RCC 7860 (cell line): ENCODE measurements at regions not wholly inside any gene's neighbourhood (a gene's known extent, or its start where the extent isn't known, plus 50 kb on each side); places are given as distances from the start of the nearest gene placed in this dataset.

ENCODE experiments used
- DNase-seq: peaks from one replicate; pipeline ENCODE4 v3.0.0-alpha.2; 2015; ENCODE audit warnings: low spot score
- FAIRE-seq: peaks from 2 replicates; lab custom pipeline; 2012; peaks lifted over from hg19 to GRCh38; lab: Jason Lieb, UNC

DNA sequence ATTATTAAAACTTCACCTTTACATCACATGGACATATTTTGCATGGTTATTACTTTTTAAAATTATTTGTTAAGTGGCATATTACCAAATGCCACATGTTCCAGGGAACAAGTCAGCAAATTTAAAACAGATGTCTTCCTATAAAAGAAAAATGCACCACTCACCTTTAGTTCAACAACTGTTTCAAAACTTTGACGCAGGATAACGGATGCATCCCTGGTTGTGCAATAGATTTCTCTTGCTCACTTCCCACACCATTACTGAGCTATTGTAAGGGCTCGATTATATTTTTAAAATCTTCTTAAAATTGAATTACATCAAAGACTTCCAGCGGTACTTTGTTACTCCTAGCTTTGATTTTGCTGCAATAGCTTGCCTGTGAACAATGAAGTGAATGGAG lies 93.0 kb upstream of the ARHGAP24 start:
- FAIRE-seq = no peak
- no peak for DNase-seq

- no peak for FAIRE-seq
- DNase-seq = no peak
Observed at GRCh38 chr4:85391071-85391470, 83.9 kb upstream of the ARHGAP24 start.

DNA sequence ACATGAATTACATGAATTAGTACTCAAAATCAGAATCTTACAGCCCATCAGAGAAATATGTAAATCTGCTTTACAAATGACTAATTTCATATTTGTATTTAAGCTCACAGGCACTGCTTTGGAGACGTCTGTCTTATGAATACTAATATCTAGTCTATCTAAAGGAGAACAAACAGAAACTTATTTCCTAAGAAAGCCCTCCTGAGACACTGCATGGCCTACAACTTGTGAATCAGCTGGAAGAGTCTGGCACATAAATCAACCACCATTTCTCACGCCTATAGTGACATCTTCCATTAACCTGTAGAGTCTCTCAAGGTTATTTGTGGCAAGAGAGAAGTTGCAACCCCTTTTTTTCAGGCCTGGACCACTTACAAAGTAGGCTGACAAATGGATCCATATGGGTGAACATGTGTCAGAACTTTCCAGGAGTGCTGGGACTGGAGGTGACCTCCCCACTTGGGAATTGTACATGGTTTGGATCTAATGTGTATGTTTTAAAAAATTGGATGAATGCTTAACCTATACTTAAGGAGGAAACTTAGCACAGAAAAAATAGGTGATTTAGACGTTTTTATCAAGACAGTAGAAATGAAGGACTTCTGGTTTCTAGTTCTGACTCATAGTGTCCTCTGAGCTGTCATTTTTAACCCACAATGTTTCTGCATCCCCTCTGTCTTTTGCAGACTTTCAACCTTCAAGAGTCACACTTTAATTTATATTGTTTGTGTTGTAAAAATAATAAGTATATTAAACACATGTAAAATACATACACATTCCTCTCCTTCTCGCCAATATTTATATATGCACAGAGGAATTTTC lies 83.2 kb upstream of the ARHGAP24 start:
- no peak for DNase-seq
- no peak for FAIRE-seq

DNA sequence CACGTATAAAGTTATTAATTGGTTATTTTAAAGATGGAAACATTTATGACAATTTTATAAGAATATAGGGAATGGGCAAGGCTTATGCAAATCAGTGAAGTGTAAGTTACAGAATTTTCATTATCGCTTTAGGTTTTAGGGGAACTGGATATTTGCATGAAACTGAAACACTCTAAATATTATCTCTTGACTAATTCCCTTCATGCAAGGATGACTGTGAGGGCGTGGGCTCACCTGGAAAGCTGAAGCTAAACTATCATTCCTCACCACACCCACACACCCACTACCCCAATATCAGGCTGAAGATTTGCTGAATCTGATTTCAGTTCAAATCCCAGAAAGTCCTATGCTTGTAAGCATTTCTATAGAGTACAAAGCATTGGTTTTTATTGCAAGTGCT lies 81.7 kb upstream of the ARHGAP24 start:
- FAIRE-seq (no peak), DNase-seq (no peak)

DNA sequence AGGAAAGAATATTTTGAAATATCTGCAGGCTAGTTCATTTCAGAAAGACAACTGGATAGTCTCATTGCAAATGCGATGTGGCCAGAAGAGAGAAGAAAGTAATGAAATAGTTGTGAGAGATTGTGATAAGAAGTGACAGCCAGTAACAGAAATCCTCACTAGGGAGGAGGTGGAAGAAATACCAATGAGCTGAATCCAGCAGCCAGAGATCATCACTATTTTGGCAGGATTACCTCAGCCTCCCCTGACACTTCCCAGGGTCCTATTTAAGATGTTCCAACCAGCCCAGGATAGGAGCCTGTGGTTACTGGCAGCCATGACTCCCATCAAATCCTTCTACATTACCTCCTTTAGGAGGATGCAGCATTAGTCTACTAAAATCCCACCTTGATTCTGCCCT lies 76.7 kb upstream of the ARHGAP24 start:
- no peak for DNase-seq
- no peak for FAIRE-seq

DNA sequence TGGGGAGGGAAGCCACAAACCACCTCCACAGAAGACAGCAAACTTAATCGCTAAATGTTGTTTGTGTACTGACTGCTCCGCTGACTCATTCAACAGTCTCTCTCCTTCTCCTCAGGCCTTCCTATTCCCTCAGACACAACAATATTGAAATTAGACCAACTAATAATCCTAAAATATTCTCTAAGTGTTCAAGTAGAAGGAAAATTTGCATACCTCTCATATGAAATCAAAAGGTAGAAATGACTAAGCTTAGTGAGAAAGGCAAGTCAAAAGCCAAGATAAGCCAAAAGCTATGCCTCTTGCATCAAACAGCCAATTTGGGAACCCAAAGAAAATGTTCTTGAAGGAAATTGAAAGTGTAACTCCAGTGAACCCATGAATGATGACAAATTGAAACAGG lies 75.7 kb upstream of the ARHGAP24 start:
- FAIRE-seq = no peak
- DNase-seq = no peak

DNA sequence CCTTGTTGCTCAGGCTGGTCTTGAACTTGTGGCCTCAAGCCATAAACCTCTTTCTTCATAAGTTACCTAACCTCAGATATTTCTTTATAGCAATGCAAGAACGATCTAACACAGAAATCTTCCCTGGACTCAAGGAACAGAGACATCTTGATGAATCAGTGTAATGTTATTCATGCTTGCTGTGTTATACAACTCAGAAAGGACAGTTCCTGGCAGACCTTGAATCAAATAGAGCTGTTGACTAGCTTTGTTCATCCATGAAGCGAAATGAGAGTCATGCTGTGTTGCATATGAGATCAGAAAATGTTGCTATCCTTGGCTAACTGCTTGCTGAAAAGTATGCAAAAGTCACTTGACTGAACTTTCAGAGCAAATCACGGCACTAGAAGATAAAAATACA lies 72.6 kb upstream of the ARHGAP24 start:
- FAIRE-seq (no peak), DNase-seq (no peak)

DNA sequence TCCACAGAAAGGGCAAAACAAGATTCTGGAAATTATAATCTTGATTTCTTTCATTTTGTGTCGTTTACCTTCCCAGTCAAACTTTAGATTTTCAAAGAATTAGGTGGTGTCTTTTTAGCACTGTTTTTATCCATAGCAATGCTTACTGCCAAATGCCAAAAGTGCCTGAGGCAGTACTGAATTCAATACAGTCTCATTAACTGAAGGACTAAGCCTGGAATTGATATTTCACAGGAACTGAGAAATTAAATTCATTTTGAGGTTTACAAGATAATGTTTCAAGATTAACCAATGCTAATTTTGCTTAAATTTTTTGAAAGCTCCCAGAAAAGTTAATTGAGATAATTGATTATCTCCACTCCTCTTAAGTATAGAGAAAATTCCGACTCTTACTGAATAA lies 68.8 kb upstream of the ARHGAP24 start:
- DNase-seq = no peak
- no peak for FAIRE-seq

GRCh38 chr4:85407546-85407945 lies 67.4 kb upstream of the ARHGAP24 start:
- no peak for FAIRE-seq
- DNase-seq = no peak

GRCh38 chr4:85408301-85408700 lies 66.6 kb upstream of the ARHGAP24 start:
- no peak for FAIRE-seq
- DNase-seq = no peak

DNA sequence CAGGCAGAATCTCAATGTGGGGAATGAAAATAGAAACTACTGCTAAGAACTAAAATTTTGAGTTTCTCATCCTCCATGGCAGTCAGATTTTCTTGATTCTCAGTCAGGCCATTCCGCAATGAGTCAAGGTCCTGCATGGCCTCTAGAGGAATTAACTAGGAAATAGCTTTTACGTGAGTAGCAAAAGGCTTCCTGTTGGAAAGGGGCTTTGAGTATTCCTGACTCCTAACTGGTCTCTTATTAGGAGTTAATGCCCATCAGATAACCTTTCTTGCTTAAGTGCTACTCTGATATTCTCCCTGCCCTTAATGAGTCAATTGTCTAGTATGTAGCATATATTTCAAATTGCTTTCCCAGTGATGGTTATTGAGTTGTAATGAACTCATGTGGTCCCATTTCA lies 65.7 kb upstream of the ARHGAP24 start:
- DNase-seq = no peak

DNA sequence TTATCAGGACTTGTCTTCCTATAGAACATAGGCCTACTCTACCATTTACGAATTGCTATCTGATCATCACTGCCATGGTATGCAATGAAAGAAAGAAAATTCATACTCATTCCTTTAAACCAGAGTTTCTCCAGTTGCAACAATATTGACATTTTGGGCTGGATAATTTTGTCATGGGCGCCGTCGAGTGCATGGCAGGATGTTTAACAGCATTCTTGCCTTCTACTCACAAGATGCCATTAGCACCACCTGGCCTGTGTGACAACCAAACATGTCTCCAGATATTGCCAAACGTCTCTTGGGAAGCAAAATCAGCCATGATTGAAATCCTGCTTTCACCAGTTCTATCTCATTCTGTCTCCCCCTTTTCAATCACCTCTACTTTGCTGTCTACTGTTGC lies 63.6 kb upstream of the ARHGAP24 start:
- no peak for FAIRE-seq

More for the DNA sequence above, 65.7 kb upstream of the ARHGAP24 start:
- no peak for FAIRE-seq

DNA sequence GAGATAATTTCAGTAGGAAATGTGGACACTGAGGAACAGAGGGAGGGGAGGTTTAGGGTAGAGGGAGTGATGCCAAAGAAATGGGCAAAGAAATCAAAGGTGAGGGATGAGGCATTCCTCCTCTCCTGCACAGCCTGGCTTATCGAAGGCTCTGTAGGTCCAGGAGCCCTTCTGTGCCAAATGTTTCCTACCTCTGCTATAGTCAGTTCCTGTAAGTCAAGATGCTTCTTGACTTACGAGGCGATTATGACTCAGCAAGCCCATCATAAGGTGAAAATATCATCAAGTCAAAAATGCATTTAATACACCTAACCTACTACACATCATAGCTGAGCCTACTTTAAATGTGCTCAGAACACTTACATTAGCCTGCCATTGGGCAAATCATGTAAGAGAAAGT lies 60.0 kb upstream of the ARHGAP24 start:
- FAIRE-seq = no peak
- DNase-seq = no peak

More for the DNA sequence above, 63.6 kb upstream of the ARHGAP24 start:
- no peak for DNase-seq

DNA sequence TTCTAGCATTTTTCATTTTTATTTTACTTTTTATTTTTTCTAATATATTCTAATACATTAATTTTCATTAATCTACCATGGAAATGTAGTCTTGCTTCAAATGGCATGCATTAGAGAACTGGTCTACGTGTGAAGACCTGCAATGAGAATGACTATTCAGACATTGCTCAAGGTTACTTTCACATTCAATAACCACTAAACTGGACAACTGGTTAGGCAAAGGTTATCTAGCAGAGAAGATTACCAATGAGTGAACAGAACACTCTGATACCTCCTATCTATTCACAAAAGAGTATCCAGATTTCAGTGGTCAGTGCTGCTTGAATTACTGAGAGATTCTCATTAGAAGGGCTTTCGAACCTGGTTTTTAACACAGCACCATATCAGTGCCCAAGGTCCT lies 58.9 kb upstream of the ARHGAP24 start:
- FAIRE-seq = no peak
- no peak for DNase-seq

- DNase-seq (no peak), FAIRE-seq (no peak)
Observed at GRCh38 chr4:85419103-85419502, 55.8 kb upstream of the ARHGAP24 start.

DNA sequence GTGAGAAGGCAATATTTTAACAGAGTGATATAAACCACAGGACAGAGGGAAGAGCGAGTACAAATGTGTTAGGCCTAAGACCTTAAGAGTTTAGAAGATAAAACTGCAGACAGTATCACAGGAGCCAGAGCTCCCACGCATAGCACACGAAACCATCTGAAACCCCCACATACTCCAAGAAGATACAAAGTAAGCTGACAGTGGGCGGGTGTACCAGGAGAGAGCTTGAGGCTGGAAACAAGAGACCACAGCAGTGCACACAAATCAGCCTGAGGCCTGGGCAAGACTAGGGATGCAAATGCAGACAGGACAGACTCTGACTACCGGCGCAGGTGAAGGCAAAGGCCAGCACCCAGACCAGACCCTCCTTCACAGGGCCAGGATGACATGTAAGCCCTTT lies 54.1 kb upstream of the ARHGAP24 start:
- no peak for DNase-seq
- no peak for FAIRE-seq

- DNase-seq (no peak), FAIRE-seq (no peak)
Observed at GRCh38 chr4:85423431-85423830, 51.5 kb upstream of the ARHGAP24 start.
